H9 (cell line): ENCODE measurements at regions not wholly inside any gene's neighbourhood (a gene's known extent, or its start where the extent isn't known, plus 50 kb on each side); places are given as distances from the start of the nearest gene placed in this dataset.

Experiments
- DNase-seq: peaks from one replicate; pipeline ENCODE4 v3.0.0-alpha.2; 2017
- H2AFZ ChIP-seq: one replicate; pipeline ENCODE4 v1.6.1; 2013; ENCODE audit warnings: mild to moderate bottlenecking, low read length, control low read depth, moderate library complexity
- H2AK5ac ChIP-seq: 2 replicates; pipeline ENCODE4 v1.6.1; 2013; ENCODE audit warnings: low read length, control low read depth, mixed read lengths; ENCODE audit not compliant: insufficient read length
- H2BK120ac ChIP-seq: one replicate; pipeline ENCODE4 v1.6.1; 2013; ENCODE audit warnings: low read depth, mild to moderate bottlenecking, low read length, control low read depth, inconsistent platforms; ENCODE audit not compliant: poor library complexity, severe bottlenecking
- H2BK12ac ChIP-seq: 2 replicates; pipeline ENCODE4 v1.6.1; 2013; ENCODE audit warnings: low read length, control low read depth, mixed read lengths, low read depth; ENCODE audit not compliant: insufficient read length
- H2BK15ac ChIP-seq: 2 replicates; pipeline ENCODE4 v1.6.1; 2013; ENCODE audit warnings: low read depth, low read length, control low read depth
- H2BK20ac ChIP-seq: one replicate; pipeline ENCODE4 v1.6.1; 2013; ENCODE audit warnings: low read depth, mild to moderate bottlenecking, low read length, control low read depth, inconsistent platforms; ENCODE audit not compliant: poor library complexity, severe bottlenecking
- H2BK5ac ChIP-seq: 2 replicates; pipeline ENCODE4 v1.6.1; 2013; ENCODE audit warnings: low read length, control low read depth, mixed read lengths; ENCODE audit not compliant: insufficient read length
- H3K14ac ChIP-seq: 2 replicates; pipeline ENCODE4 v1.6.1; 2013; ENCODE audit warnings: low read length, control low read depth; ENCODE audit not compliant: insufficient read depth
- H3K18ac ChIP-seq: 2 replicates; pipeline ENCODE4 v1.6.1; 2013; ENCODE audit warnings: low read depth, mild to moderate bottlenecking, mixed read lengths, low read length, control low read depth; ENCODE audit not compliant: insufficient read length
- H3K23ac ChIP-seq: 2 replicates; pipeline ENCODE4 v1.6.1; 2013; ENCODE audit warnings: low read length, control low read depth, mixed read lengths, low read depth; ENCODE audit not compliant: insufficient read length
- H3K23me2 ChIP-seq: 2 replicates; pipeline ENCODE4 v1.6.1; 2013; ENCODE audit warnings: low read depth, mild to moderate bottlenecking, mixed read lengths, low read length, control low read depth; ENCODE audit not compliant: insufficient read length, poor library complexity, severe bottlenecking
- H3K27ac ChIP-seq: 2 replicates; pipeline ENCODE4 v1.5.1; 2013; ENCODE audit warnings: low read length, control low read depth, mixed read lengths, low read depth; ENCODE audit not compliant: insufficient read length
- H3K27me3 ChIP-seq: 2 replicates; pipeline ENCODE4 v1.6.1; 2013; ENCODE audit warnings: low read length, control low read depth, inconsistent platforms; ENCODE audit not compliant: insufficient read depth
- H3K4ac ChIP-seq: 2 replicates; pipeline ENCODE4 v1.6.1; 2013; ENCODE audit warnings: low read depth, mild to moderate bottlenecking, control low read depth, inconsistent platforms, low read length, moderate library complexity
- H3K4me1 ChIP-seq: 2 replicates; pipeline ENCODE4 v1.6.1; 2013; ENCODE audit warnings: low read length, control low read depth, inconsistent platforms; ENCODE audit not compliant: insufficient read depth
- H3K4me2 ChIP-seq: 2 replicates; pipeline ENCODE4 v1.6.1; 2013; ENCODE audit warnings: low read length, control low read depth, mixed read lengths; ENCODE audit not compliant: insufficient read length, insufficient read depth
- H3K56ac ChIP-seq: 2 replicates; pipeline ENCODE4 v1.6.1; 2013; ENCODE audit warnings: low read depth, mild to moderate bottlenecking, mixed read lengths, low read length, control low read depth; ENCODE audit not compliant: insufficient read length
- H3K79me1 ChIP-seq: 2 replicates; pipeline ENCODE4 v1.6.1; 2013; ENCODE audit warnings: low read depth, mild to moderate bottlenecking, moderate library complexity, low read length, control low read depth, inconsistent platforms; ENCODE audit not compliant: insufficient read depth, poor library complexity, severe bottlenecking
- H3K79me2 ChIP-seq: 2 replicates; pipeline ENCODE4 v1.6.1; 2013; ENCODE audit warnings: low read length, control low read depth, inconsistent platforms; ENCODE audit not compliant: insufficient read depth
- H3K9ac ChIP-seq: 2 replicates; pipeline ENCODE4 v1.6.1; 2013; ENCODE audit warnings: low read length, control low read depth, mixed read lengths; ENCODE audit not compliant: insufficient read length; ENCODE audit errors: extremely low read depth
- H3K9me3 ChIP-seq: one replicate; pipeline ENCODE4 v1.6.1; 2013; ENCODE audit warnings: low read depth, low read length, inconsistent platforms; ENCODE audit not compliant: control insufficient read depth
- H3T11ph ChIP-seq: one replicate; pipeline ENCODE4 v1.6.1; 2013; ENCODE audit warnings: mild to moderate bottlenecking, low read length, control low read depth, inconsistent platforms
- H4K20me1 ChIP-seq: one replicate; pipeline ENCODE4 v1.6.1; 2013; ENCODE audit not compliant: control insufficient read depth, insufficient read length, insufficient read depth
- H4K5ac ChIP-seq: 2 replicates; pipeline ENCODE4 v1.6.1; 2013; ENCODE audit warnings: low read depth, mild to moderate bottlenecking, mixed read lengths, low read length, control low read depth; ENCODE audit not compliant: insufficient read length
- H4K8ac ChIP-seq: replicated peaks from 2 replicates; pipeline ENCODE4 v1.6.1; 2013; ENCODE audit warnings: low read length, control low read depth, mixed read lengths, low read depth; ENCODE audit not compliant: insufficient read length
- H4K91ac ChIP-seq: 2 replicates; pipeline ENCODE4 v1.6.1; 2013; ENCODE audit warnings: low read depth, mild to moderate bottlenecking, moderate library complexity, mixed read lengths, low read length, control low read depth; ENCODE audit not compliant: insufficient read length
- H3K27ac Mint-ChIP-seq, 3 experiments: 2 replicates in 2 of 3; 3 replicates in 1 of 3; pipeline ENCODE4 v1.8.0; 2020 to 2021; ENCODE audit warnings: mixed read lengths in 3 of 3, mild to moderate bottlenecking in 1 of 3, moderate library complexity in 1 of 3
- H3K27me3 Mint-ChIP-seq: 2 replicates; pipeline ENCODE4 v1.8.0; 2021; ENCODE audit warnings: low read depth, mild to moderate bottlenecking, moderate library complexity, mixed read lengths
- H3K36me3 Mint-ChIP-seq, 3 experiments: 2 replicates in 2 of 3; 3 replicates in 1 of 3; pipeline ENCODE4 v1.8.0; 2020 to 2021; ENCODE audit warnings: low read depth in 3 of 3, mixed read lengths in 3 of 3; ENCODE audit not compliant: insufficient read depth in 1 of 3
- H3K4me1 Mint-ChIP-seq, 2 experiments: 2 replicates each; pipeline ENCODE4 v1.8.0; 2020; ENCODE audit warnings: mixed read lengths in 2 of 2
- H3K4me3 Mint-ChIP-seq, 2 experiments: 2 replicates in 1 of 2; 3 replicates in 1 of 2; pipeline ENCODE4 v1.8.0; 2020 to 2021; ENCODE audit warnings: mild to moderate bottlenecking in 2 of 2, mixed read lengths in 2 of 2, moderate library complexity in 1 of 2
- H3K9me3 Mint-ChIP-seq, 2 experiments: 2 replicates in 1 of 2; 3 replicates in 1 of 2; pipeline ENCODE4 v1.8.0; 2020; ENCODE audit warnings: mild to moderate bottlenecking in 2 of 2, mixed read lengths in 2 of 2, moderate library complexity in 1 of 2
- CTCF ChIP-seq: fragments of 200-600 bp; sonication (generic); conservative IDR thresholded peaks from 3 replicates; pipeline ENCODE4 v1.8.0; 2021; ENCODE audit warnings: antibody characterized with exemption, mild to moderate bottlenecking
- WGBS: extraction: QIAGEN DNeasy Blood & Tissue Kit; methylation state at CpG from one replicate; pipeline ENCODE4 v1.1.7; 2013; ENCODE audit warnings: missing lambda C conversion rate, low lambda C conversion rate, mixed read lengths; ENCODE audit not compliant: insufficient read length; ENCODE audit errors: extremely low coverage; 5-methylcytosine and 5-hydroxymethylcytosine counted together

DNA sequence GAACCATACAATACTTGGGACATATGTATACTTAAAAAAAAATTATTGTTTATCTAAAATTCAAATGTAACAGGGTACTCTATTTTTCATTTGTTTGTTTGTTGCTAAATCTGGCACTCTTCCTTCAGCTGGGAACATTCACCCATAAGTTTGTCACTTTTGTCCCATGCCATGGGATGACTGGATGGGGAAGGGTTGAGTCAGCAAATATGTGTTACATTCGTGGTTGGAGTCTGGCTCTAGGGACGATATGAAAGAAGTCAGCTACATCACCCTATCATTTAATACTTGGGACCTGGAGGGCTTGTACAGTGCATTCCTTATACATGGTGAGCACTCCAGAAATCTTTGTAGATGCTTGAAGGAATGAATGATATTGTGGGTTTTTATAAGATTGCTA lies 131.3 kb downstream of the IPO8 start:
- Histone ChIP-seq H3T11ph (no peak overlapping the region), H4K5ac (no peak overlapping the region), H3K4me1 (no peaks in the 10 kb centered on the region), H3K27ac (no peak overlapping the region), H3K23ac (no peak overlapping the region), H2AFZ (no peak overlapping the region), H3K79me2 (no peaks in the 10 kb centered on the region), H3K14ac (no peak overlapping the region), H4K20me1 (no peaks in the 10 kb centered on the region), H2BK15ac (no peak overlapping the region), H4K8ac (no peak overlapping the region), H2BK20ac (no peak overlapping the region), H3K79me1 (no peaks in the 10 kb centered on the region), H3K18ac (no peak overlapping the region), H3K23me2 (no peaks in the 10 kb centered on the region), H3K4ac (no peak overlapping the region), H4K91ac (no peak overlapping the region), H2AK5ac (no peak overlapping the region), H2BK5ac (no peak overlapping the region), H3K4me2 (no peak overlapping the region), H3K9ac (no peak overlapping the region), H3K27me3 (no peaks in the 10 kb centered on the region), H2BK12ac (no peak overlapping the region), H2BK120ac (no peak overlapping the region), H3K56ac (no peak overlapping the region), H3K9me3 (no peaks in the 10 kb centered on the region)
- DNase-seq, result no peak
- Mint-ChIP-seq H3K9me3 (peaks cover 3 to 7% of the 10 kb centered on the region in 2 experiments; a peak in 4 of 5 replicates), H3K27ac (no peak overlapping the region), H3K36me3 (no peaks in the 10 kb centered on the region; a peak in 1 of 7 replicates), H3K4me3 (no peak overlapping the region), H3K4me1 (no peaks in the 10 kb centered on the region), H3K27me3 (0 out of 2 replicates have a peak, but pooled peaks cover 1% of the 10 kb centered on the region)
- TF ChIP-seq CTCF, result no peak
- no CpG with 5 or more reads among the region's 2 CpGs for whole genome bisulfite sequencing
